Kidney (tissue), 13 donors: ENCODE measurements at regions not wholly inside any gene's neighbourhood (a gene's known extent, or its start where the extent isn't known, plus 50 kb on each side); places are given as distances from the start of the nearest gene placed in this dataset.

Source experiments
- DNase-seq, 5 donors: peaks; one replicate each; pipeline ENCODE4 v3.0.0-alpha.2; 2013 to 2020
- FAIRE-seq: peaks from 2 replicates; lab custom pipeline; 2012; peaks lifted over from hg19 to GRCh38; lab: Jason Lieb, UNC
- H3K27ac ChIP-seq, 2 donors: one replicate each; pipeline ENCODE4 v1.7.0; 2013; ENCODE audit warnings: low read depth in 2 of 2, low read length in 2 of 2, inconsistent platforms in 1 of 2
- H3K27me3 ChIP-seq: one replicate; pipeline ENCODE4 v1.7.1; 2013; ENCODE audit warnings: low read length, inconsistent platforms; ENCODE audit not compliant: control insufficient read depth, insufficient read depth
- H3K36me3 ChIP-seq, 3 donors: one replicate each; pipeline versions ENCODE4 v1.7.0 to v1.7.1; 2013; ENCODE audit warnings: low read length in 3 of 3, control low read depth in 1 of 3, inconsistent platforms in 1 of 3; ENCODE audit not compliant: insufficient read depth in 3 of 3, control insufficient read depth in 2 of 3
- H3K4me1 ChIP-seq, 3 donors: one replicate each; pipeline versions ENCODE4 v1.7.0 to v1.7.1; 2013; ENCODE audit warnings: low read length in 3 of 3, inconsistent platforms in 1 of 3, low read depth in 1 of 3; ENCODE audit not compliant: control insufficient read depth in 2 of 3, insufficient read depth in 2 of 3
- H3K4me3 ChIP-seq, 3 donors: one replicate each; pipeline versions ENCODE4 v1.7.0 to v1.8.1; 2013; ENCODE audit warnings: low read length in 3 of 3, control low read depth in 1 of 3, inconsistent platforms in 1 of 3
- H3K9ac ChIP-seq, 3 donors: one replicate each; pipeline versions ENCODE4 v1.7.0 to v1.7.1; 2013; ENCODE audit warnings: low read length in 3 of 3, control low read depth in 1 of 3, inconsistent platforms in 1 of 3
- H3K9me3 ChIP-seq, 3 donors: one replicate each; pipeline versions ENCODE4 v1.7.0 to v1.7.1; 2013; ENCODE audit warnings: low read length in 3 of 3, control low read depth in 1 of 3, inconsistent platforms in 1 of 3; ENCODE audit not compliant: control insufficient read depth in 2 of 3, insufficient read depth in 1 of 3
- intact Hi-C: fragments of 100-400 bp; cut with DNase I; formaldehyde crosslinking; loops from one replicate; pipeline ENCODE4 v1.11.1; 2022
- TF ChIP-seq, protein P1 (sequence below): IDR thresholded peaks from 3 replicates; pipeline ENCODE4 v1.5.1; 2012; ENCODE audit warnings: mild to moderate bottlenecking, moderate library complexity, borderline replicate concordance; ENCODE audit not compliant: insufficient read depth; ENCODE audit errors: extremely low read depth
- donor health status: control.
- donor health status: control.
- donor health status: control.
- donor health status: control.
- donor health status: control.
- donor health status: DM: yes; HTN: yes; CAD: no.
- donor health status: Normal renal cell carcinoma (clear cell type).

DNA sequence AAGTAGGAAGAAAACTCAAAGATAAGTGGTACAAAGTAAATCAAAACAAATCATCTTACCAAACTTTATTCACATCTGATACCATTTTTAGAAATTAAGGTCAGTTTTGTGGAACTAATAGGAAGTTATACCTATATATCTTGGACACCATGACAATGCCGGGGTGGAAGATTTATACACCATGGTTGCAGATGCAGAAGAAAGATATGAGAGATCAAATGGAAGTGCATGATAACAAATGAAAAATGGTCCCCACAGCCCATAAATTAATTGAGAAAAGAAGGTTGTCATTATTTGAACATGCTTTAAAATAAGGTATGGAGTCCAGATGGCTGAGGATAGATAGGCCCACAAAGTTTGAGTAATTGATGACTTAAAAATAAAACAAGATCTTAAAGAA is 276.8 kb downstream of the TSHZ3 start:
- intact Hi-C loops, result no loop called here
- no peaks in the 10 kb centered on the region for H3K9me3 ChIP-seq
- no peak for FAIRE-seq
- no peak overlapping the region for H3K27ac ChIP-seq
- no peak overlapping the region for H3K4me3 ChIP-seq
- TF ChIP-seq, protein P1, sequence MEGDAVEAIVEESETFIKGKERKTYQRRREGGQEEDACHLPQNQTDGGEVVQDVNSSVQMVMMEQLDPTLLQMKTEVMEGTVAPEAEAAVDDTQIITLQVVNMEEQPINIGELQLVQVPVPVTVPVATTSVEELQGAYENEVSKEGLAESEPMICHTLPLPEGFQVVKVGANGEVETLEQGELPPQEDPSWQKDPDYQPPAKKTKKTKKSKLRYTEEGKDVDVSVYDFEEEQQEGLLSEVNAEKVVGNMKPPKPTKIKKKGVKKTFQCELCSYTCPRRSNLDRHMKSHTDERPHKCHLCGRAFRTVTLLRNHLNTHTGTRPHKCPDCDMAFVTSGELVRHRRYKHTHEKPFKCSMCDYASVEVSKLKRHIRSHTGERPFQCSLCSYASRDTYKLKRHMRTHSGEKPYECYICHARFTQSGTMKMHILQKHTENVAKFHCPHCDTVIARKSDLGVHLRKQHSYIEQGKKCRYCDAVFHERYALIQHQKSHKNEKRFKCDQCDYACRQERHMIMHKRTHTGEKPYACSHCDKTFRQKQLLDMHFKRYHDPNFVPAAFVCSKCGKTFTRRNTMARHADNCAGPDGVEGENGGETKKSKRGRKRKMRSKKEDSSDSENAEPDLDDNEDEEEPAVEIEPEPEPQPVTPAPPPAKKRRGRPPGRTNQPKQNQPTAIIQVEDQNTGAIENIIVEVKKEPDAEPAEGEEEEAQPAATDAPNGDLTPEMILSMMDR, result no peak
- no peak for DNase-seq
- no peak overlapping the region for H3K9ac ChIP-seq
- H3K27me3 ChIP-seq, result no peaks in the 10 kb centered on the region
- no peaks in the 10 kb centered on the region for H3K36me3 ChIP-seq
- H3K4me1 ChIP-seq, result peaks cover 0 to 6% (median 0%) of the 10 kb centered on the region in 3 donors

- no peak overlapping the region for H3K4me3 ChIP-seq
- no peak for FAIRE-seq
These were observed 277.9 kb downstream of the TSHZ3 start for GRCh38 chr19:31071136-31071855.

DNA sequence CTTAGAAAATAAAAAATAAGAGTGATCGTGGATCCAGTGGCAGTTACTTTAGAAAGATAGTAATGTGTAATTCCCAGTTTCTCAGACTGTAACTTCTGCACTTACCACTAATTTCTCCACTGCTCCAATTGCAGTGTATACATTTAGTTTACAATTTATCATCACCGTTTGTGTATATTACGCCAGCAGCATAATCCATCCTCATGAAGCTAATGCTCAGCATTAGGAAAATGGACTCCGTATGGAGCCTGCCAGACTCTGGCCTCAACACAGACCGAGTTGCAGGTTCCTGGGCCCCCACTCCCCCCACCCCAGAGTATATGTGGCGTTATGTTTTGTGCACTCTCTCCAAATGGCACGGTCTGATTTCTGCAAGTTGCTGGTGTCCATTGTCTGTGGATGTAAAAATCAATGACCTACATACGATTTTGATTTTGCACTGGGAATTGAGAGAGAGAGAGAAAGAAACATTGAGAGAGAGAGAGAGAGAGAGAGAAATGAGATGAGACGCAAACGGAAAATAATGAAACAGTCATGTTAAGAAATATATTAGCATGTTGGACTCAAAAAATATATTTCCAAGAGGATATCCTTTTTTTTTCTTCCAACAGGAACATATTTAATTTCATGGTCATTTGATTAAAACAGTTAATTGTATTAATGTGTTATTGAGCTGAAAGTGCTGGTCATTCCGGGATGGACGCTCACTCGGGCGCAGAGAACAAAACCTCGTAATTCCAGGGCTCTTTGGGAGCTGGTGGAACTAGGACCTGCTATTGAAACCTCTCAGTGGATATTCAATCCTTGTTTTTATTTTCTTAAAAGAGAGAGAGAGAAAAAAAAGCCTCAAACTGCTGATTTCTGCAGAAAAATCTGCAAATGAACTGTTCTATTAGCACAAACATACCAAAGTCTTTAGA is 278.8 kb downstream of the TSHZ3 start:
- FAIRE-seq, result no peak
- H3K27ac ChIP-seq, result no peak overlapping the region
- H3K4me1 ChIP-seq, result peaks cover 0 to 6% (median 0%) of the 10 kb centered on the region in 3 donors
- TF ChIP-seq, protein P1, result no peak
- H3K9ac ChIP-seq, result no peak overlapping the region
- no peaks in the 10 kb centered on the region for H3K9me3 ChIP-seq
- H3K4me3 ChIP-seq, result no peak overlapping the region
- H3K27me3 ChIP-seq, result no peaks in the 10 kb centered on the region
- DNase-seq, result peak in 2 of 5 donors; percentile 17 to 18
- intact Hi-C loops, result no loop called here
- H3K36me3 ChIP-seq, result no peaks in the 10 kb centered on the region

More at GRCh38 chr19:31071136-31071855, 277.9 kb downstream of the TSHZ3 start:
- Histone ChIP-seq H3K27ac (no peak overlapping the region), H3K9ac (no peak overlapping the region), H3K9me3 (no peaks in the 10 kb centered on the region), H3K4me1 (peaks cover 0 to 6% (median 0%) of the 10 kb centered on the region in 3 donors), H3K36me3 (no peaks in the 10 kb centered on the region), H3K27me3 (no peaks in the 10 kb centered on the region)
- DNase-seq, result peak in 3 of 5 donors; percentile 20 to 69 (median 47)
- intact Hi-C loops, result no loop called here
- TF ChIP-seq, protein P1, result no peak
